ENCODE measurements at regions not wholly inside any gene's neighbourhood (a gene's known extent, or its start where the extent isn't known, plus 50 kb on each side); places are given as distances from the start of the nearest gene placed in this dataset.

DNA sequence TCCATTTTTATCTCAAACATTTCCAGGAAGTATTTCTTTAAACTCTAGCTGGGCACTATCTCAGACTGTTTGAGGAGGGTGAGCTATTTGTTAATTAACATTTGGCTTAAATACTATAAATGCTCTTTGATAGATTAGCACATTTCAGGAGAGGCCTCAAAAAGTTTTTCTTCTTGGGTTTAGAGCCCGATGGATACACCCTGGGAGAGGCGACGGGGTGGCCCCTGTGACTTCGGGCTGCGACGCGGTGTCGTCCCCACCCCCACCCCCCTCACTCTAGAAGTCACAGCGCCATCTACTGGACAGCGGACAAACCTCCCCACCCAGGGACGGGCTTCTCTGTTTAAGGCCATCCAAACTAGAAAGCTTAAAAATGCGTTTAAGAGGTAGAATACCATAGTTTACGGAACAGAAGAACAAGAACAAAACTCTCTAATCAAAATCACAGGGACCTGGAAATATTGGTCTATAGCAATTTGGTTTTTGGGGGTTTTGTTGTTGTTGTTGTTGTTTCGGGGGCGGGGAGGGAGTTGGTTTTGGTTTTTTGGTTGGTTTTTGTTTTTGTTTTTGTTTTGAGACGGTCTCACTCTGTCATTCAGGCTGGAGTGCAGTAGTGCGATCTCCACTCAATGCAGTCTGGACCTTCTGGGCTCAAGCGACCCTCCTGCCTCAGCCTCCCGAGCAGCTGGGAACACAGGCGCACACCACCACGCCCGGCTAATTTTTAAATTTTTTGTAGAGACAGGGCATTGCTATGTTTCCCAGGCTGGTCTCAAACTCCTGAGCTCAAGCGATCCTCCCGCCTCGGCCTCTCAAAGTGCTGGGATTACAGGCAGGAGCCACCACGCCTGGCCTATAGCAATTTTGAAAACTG is 254.4 kb downstream of the C16orf95 start:
- peak overlapping the region; percentile 13; the same call in 1 of the 2 replicates for H3K4me3 ChIP-seq (ENCODE audit: low read depth, low read length)
- TF ChIP-seq, protein P1, sequence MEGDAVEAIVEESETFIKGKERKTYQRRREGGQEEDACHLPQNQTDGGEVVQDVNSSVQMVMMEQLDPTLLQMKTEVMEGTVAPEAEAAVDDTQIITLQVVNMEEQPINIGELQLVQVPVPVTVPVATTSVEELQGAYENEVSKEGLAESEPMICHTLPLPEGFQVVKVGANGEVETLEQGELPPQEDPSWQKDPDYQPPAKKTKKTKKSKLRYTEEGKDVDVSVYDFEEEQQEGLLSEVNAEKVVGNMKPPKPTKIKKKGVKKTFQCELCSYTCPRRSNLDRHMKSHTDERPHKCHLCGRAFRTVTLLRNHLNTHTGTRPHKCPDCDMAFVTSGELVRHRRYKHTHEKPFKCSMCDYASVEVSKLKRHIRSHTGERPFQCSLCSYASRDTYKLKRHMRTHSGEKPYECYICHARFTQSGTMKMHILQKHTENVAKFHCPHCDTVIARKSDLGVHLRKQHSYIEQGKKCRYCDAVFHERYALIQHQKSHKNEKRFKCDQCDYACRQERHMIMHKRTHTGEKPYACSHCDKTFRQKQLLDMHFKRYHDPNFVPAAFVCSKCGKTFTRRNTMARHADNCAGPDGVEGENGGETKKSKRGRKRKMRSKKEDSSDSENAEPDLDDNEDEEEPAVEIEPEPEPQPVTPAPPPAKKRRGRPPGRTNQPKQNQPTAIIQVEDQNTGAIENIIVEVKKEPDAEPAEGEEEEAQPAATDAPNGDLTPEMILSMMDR (IDR thresholded peaks at IDR 0.05; ENCODE audit: low read depth, low read length) = peak; percentile 80

DNA sequence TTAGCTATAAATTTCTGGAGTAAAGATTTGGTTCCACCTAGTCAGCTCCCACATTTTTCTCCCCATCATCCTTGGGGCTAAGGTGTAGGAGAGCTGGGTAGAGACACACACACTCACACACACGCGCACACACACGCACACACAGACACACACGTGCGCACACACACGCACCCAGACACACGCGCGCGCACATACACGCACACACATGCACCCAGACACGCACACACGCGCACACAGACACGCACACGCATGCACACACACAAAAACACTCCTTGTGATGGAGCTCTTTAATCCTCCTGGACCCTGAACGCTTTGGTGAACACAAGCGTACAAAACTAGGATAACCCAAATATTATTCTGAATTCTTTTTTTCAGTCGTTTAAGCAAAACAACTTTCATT is 253.6 kb downstream of the C16orf95 start:
- TF ChIP-seq, protein P1 (IDR thresholded peaks at IDR 0.05; ENCODE audit: low read depth, low read length) = no peak
- no peak overlapping the region for H3K4me3 ChIP-seq (ENCODE audit: low read depth, low read length)

DNA sequence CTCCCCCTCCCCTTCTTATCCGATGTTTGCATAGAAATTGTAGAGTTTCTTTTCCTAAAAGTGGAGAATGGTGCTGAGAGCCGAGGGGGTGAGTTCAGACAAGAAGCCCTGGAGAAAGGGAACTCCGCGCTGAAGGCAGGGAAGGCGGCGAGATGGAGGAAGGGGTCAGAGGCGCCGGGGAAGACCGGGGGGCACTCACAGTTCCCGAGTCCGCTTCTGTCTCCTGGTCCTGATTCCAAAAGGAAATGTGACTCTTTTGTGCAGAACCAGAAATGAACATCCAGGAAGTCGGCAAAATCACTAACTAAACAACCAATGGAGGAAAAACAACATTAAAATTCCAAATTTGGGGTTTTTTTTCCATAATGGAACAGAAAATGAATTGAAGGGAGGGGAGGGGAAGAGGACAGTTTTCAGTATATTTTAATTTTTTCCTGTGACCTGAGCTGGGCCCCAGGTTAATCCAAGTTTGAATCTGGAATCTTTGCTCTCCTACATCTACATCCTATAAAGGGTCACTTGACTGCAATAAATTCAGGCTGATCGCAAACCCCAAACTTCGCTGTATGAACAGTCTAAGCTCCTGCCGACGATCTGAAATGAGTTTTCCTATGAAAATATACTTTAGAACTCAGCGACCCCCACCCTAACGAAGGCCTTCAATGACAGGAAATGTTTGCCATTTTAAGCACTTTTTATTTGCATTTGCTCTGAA is 252.3 kb downstream of the C16orf95 start:
- TF ChIP-seq, protein P1 (IDR thresholded peaks at IDR 0.05; ENCODE audit: low read depth, low read length) = no peak
- H3K4me3 ChIP-seq (ENCODE audit: low read depth, low read length) = no peak overlapping the region

DNA sequence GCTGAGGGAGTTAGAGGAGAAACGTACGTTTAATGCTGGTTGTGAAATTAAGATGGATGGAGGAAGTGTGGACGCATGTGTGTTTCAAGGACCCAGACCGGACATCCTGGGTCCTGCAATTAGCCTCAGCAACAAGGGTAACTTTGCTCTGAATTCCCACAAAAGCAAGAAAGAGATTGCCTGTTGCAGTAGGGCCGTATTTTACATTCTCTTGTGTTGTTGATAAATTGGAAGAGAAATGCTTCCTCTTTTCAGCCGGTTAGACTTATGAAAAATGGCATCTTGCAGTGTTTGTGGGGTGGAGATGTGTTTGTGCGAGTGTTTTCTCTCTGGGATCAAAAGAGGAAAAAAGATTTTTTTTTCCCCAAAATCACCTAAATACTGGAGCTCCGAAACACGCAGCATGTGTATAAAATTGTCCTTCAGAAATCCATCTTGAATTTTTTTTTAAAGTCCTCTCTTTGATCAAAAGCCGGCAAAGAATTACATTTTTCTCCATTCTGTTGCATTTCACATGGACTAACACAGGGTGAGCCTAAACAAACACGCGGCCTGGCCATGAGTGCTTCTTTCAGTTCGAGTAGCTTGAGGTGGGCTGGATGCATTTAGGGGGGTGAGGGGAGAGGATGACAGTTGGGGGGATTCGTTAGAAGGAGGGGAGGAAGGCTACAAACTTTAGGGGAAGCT is 251.6 kb downstream of the C16orf95 start:
- H3K4me3 ChIP-seq (ENCODE audit: low read depth, low read length) = no peak overlapping the region
- TF ChIP-seq, protein P1 (IDR thresholded peaks at IDR 0.05; ENCODE audit: low read depth, low read length) = no peak

DNA sequence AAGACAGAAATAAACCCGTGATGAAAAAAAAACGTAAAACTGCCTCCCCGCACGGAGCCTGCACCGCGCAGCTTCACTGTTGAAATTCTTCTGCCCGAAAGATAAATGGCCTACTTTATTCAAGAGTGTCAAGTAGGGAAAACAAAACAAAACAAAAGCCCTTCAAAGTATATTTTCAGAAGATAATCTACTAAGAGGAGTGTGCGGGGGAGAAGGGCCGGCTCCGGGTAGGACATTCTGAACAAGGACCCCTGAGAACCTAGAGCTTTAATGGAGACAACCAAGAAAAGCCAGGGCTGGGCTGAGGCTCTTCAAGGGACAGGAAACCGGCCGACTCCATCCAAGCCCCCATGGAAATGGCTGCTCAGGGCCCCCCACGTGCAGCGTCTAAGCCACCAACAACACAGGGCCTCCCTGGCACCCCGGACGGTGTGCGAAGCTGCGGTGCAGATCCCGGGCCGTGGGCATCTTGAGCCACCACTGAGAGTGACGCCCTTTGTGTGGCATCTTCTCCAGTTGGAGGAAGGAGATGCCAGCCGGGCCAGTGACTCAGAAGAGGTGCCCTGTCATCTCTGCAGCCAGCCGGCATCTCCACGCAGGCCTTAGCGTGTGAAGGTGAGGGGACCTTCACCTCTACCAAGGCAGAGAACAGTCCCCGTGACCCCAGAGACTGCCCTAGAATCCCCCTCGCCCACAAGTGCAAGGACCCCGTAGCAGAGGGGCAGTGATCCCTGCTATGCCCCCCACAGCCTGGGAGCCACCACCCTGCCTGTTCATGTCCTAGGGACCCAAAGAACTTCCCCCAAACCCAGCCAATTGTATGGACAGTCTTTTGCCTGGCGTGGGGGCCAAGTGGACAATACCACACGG is 250.8 kb downstream of the C16orf95 start:
- TF ChIP-seq, protein P1 (IDR thresholded peaks at IDR 0.05; ENCODE audit: low read depth, low read length) = no peak
- H3K4me3 ChIP-seq (ENCODE audit: low read depth, low read length) = no peak overlapping the region

DNA sequence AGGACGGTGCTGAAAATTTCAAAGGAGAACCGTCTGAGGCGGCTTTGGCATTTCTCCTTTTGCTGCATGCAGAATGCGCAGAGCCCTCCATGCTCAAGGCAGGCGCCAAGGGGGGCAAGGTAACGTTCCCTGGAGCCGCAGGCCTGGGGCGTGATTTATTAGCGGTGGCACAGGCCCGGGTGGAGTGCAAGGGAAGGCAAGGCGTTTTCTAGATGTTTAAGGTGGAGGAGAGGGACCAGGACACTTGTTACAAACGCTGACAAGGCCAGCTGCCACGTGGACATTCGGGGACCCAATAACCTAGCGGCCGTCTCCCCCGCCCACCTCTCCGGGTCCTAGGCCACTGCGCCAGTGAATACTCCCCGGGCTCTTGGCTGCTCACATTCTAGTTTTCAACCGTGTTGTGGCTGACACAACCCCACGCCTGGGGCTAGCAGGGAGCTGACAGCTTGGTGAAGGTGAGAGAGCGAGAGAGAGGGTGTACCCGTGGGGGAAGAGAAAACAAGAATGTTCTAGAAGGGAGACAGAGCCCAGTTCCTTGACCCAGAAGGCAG is 250.1 kb downstream of the C16orf95 start:
- no peak overlapping the region for H3K4me3 ChIP-seq (ENCODE audit: low read depth, low read length)
- TF ChIP-seq, protein P1 (IDR thresholded peaks at IDR 0.05; ENCODE audit: low read depth, low read length) = no peak
